Hepatocyte (in vitro differentiated cells): ENCODE measurements at regions not wholly inside any gene's neighbourhood (a gene's known extent, or its start where the extent isn't known, plus 50 kb on each side); places are given as distances from the start of the nearest gene placed in this dataset.

ENCODE experiments used
- CTCF ChIP-seq: fragments of 200-600 bp; sonication (generic); IDR thresholded peaks from 2 replicates; pipeline ENCODE4 v1.5.1; 2016; ENCODE audit warnings: antibody characterized with exemption, mild to moderate bottlenecking; ENCODE audit not compliant: poor library complexity
- EZH2 ChIP-seq: fragments of 200-600 bp; sonication (generic); IDR thresholded peaks from 2 replicates; pipeline ENCODE4 v1.6.1; 2016; ENCODE audit warnings: antibody characterized with exemption, mild to moderate bottlenecking, borderline replicate concordance
- EZH2phosphoT487 ChIP-seq: fragments of 200-600 bp; sonication (generic); IDR thresholded peaks from one replicate; pipeline ENCODE4 v1.6.1; 2018; ENCODE audit warnings: antibody characterized with exemption, mild to moderate bottlenecking, low read depth, moderate library complexity; ENCODE audit not compliant: unreplicated experiment, severe bottlenecking

GRCh38 chr4:14267373-14268060, 640.0 kb upstream of the BOD1L1 start:
- TF ChIP-seq CTCF (no peak), EZH2phosphoT487 (no peak), EZH2 (no peak)
